Caco-2 (cell line): ENCODE measurements at regions not wholly inside any gene's neighbourhood (a gene's known extent, or its start where the extent isn't known, plus 50 kb on each side); places are given as distances from the start of the nearest gene placed in this dataset.

ENCODE experiments used
- BruUV-seq: library from RNA; stranded (reverse); fragments of 400-500 nt; replicated peaks from 2 replicates; lab custom pipeline; 2021; lab: Mats Ljungman, UMichigan
- CTCF ChIA-PET: fragments of 300-600 bp; sonication (Branson Sonifier 250); formaldehyde crosslinking; loops from one replicate; lab custom pipeline; 2022; ENCODE audit warnings: antibody characterized with exemption; lab: Charles Lee
- POLR2A ChIA-PET: fragments of 300-600 bp; sonication (Branson Sonifier 250); formaldehyde crosslinking; loops from one replicate; lab custom pipeline; 2022; ENCODE audit warnings: antibody characterized with exemption; lab: Charles Lee
- DNase-seq, 2 experiments: peaks; one replicate each; pipeline versions ENCODE4 v3.0.0 to v3.0.0-alpha.2; 2020 to 2022
- H3K27me3 ChIP-seq: replicated peaks from 2 replicates; pipeline ENCODE4 v1.6.0; 2011; ENCODE audit warnings: low read length; ENCODE audit not compliant: control insufficient read depth, insufficient read depth
- H3K36me3 ChIP-seq: 2 replicates; pipeline ENCODE4 v1.5.1; 2011; ENCODE audit warnings: low read length; ENCODE audit not compliant: control insufficient read depth, insufficient read depth
- H3K4me1 ChIP-seq: fragments of 250-450 bp; sonication (Bioruptor Pico); 2 replicates; pipeline ENCODE4 v1.5.1; 2020; ENCODE audit warnings: mild to moderate bottlenecking
- H3K4me3 ChIP-seq: 2 replicates; pipeline ENCODE4 v1.5.1; 2011; ENCODE audit warnings: low read depth, mild to moderate bottlenecking, control low read depth, low read length
- H3K9me3 ChIP-seq: fragments of 250-450 bp; sonication (Bioruptor Pico); 2 replicates; pipeline ENCODE4 v1.5.1; 2020; ENCODE audit warnings: mild to moderate bottlenecking, moderate library complexity
- H3K27ac Mint-ChIP-seq: one replicate; pipeline ENCODE4 v1.8.0; 2022; ENCODE audit warnings: mixed read lengths; ENCODE audit not compliant: unreplicated experiment
- H3K27me3 Mint-ChIP-seq: one replicate; pipeline ENCODE4 v1.8.0; 2022; ENCODE audit warnings: mixed read lengths; ENCODE audit not compliant: insufficient read depth, unreplicated experiment
- H3K36me3 Mint-ChIP-seq: one replicate; pipeline ENCODE4 v1.8.0; 2022; ENCODE audit warnings: mild to moderate bottlenecking, mixed read lengths; ENCODE audit not compliant: insufficient read depth, unreplicated experiment
- H3K4me1 Mint-ChIP-seq: one replicate; pipeline ENCODE4 v1.8.0; 2022; ENCODE audit warnings: low read depth, mixed read lengths; ENCODE audit not compliant: unreplicated experiment
- H3K4me3 Mint-ChIP-seq: one replicate; pipeline ENCODE4 v1.8.0; 2022; ENCODE audit warnings: mild to moderate bottlenecking, moderate library complexity, mixed read lengths; ENCODE audit not compliant: unreplicated experiment
- H3K9me3 Mint-ChIP-seq: one replicate; pipeline ENCODE4 v1.8.0; 2022; ENCODE audit warnings: mixed read lengths; ENCODE audit not compliant: unreplicated experiment
- CTCF ChIP-seq, 2 experiments: fragments of 200-600 bp in 1 of 2; IDR thresholded peaks; 1 replicate in 1 of 2; 2 replicates in 1 of 2; pipeline versions ENCODE4 v1.5.1 to v1.8.0; 2011 to 2022; ENCODE audit warnings: antibody characterized with exemption in 1 of 2, control low read depth in 1 of 2, inconsistent platforms in 1 of 2, low read depth in 1 of 2, low read length in 1 of 2, mild to moderate bottlenecking in 1 of 2, moderate library complexity in 1 of 2; ENCODE audit not compliant: insufficient read depth in 1 of 2, severe bottlenecking in 1 of 2, unreplicated experiment in 1 of 2
- intact Hi-C: fragments of 100-400 bp; cut with micrococcal nuclease; formaldehyde crosslinking; loops from one replicate; pipeline ENCODE4 v1.10.0; 2022; ENCODE audit not compliant: unreplicated experiment

GRCh38 chr2:220648628-220649027 lies 923.5 kb downstream of the EPHA4 start:
- no peaks in the 10 kb centered on the region for H3K4me1 Mint-ChIP-seq
- Histone ChIP-seq H3K4me1 (no peaks in the 10 kb centered on the region), H3K4me3 (no peak overlapping the region), H3K36me3 (no peaks in the 10 kb centered on the region), H3K9me3 (no peaks in the 10 kb centered on the region; the same call in 1 of the 2 replicates), H3K27me3 (no peaks in the 10 kb centered on the region; the same call in 1 of the 2 replicates)
- H3K36me3 Mint-ChIP-seq = no peaks in the 10 kb centered on the region
- H3K27me3 Mint-ChIP-seq = peaks cover 13% of the 10 kb centered on the region
- no peak for TF ChIP-seq CTCF (IDR thresholded peaks at IDR 0.05; ENCODE audit: insufficient read depth in 1 of 2, low read depth in 1 of 2, low read length in 1 of 2, severe bottlenecking in 1 of 2, unreplicated experiment in 1 of 2)
- H3K4me3 Mint-ChIP-seq = no peak overlapping the region
- ChIA-PET POLR2A (no interaction called here), CTCF (no interaction called here)
- BruUV-seq = no TSS peak
- no peak overlapping the region for H3K27ac Mint-ChIP-seq
- no peaks in the 10 kb centered on the region for H3K9me3 Mint-ChIP-seq
- no peak for DNase-seq
- intact Hi-C loops = no loop called here

- no peak for DNase-seq
- Mint-ChIP-seq H3K9me3 (no peaks in the 10 kb centered on the region), H3K27ac (no peak overlapping the region), H3K4me3 (no peak overlapping the region), H3K36me3 (no peaks in the 10 kb centered on the region), H3K27me3 (peaks cover 8% of the 10 kb centered on the region), H3K4me1 (no peaks in the 10 kb centered on the region)
- ChIA-PET POLR2A (no interaction called here), CTCF (no interaction called here)
- no peak for TF ChIP-seq CTCF (IDR thresholded peaks at IDR 0.05; ENCODE audit: insufficient read depth in 1 of 2, low read depth in 1 of 2, low read length in 1 of 2, severe bottlenecking in 1 of 2, unreplicated experiment in 1 of 2)
- H3K4me1 ChIP-seq = no peaks in the 10 kb centered on the region
- no peaks in the 10 kb centered on the region for H3K36me3 ChIP-seq
- H3K9me3 ChIP-seq = no peaks in the 10 kb centered on the region
- no peaks in the 10 kb centered on the region; the same call in 1 of the 2 replicates for H3K27me3 ChIP-seq
- intact Hi-C loops = no loop called here
- BruUV-seq = no TSS peak
- no peak overlapping the region for H3K4me3 ChIP-seq
Observed at GRCh38 chr2:220653776-220654175, 918.3 kb downstream of the EPHA4 start.

GRCh38 chr2:220654322-220654721 lies 917.8 kb downstream of the EPHA4 start:
- H3K4me1 Mint-ChIP-seq = no peaks in the 10 kb centered on the region
- H3K4me3 ChIP-seq = no peak overlapping the region
- no peak for TF ChIP-seq CTCF (IDR thresholded peaks at IDR 0.05; ENCODE audit: insufficient read depth in 1 of 2, low read depth in 1 of 2, low read length in 1 of 2, severe bottlenecking in 1 of 2, unreplicated experiment in 1 of 2)
- POLR2A ChIA-PET = no interaction called here
- no peak overlapping the region for H3K4me3 Mint-ChIP-seq
- H3K27me3 ChIP-seq = no peaks in the 10 kb centered on the region; the same call in 1 of the 2 replicates
- H3K27ac Mint-ChIP-seq = no peak overlapping the region
- H3K9me3 Mint-ChIP-seq = no peaks in the 10 kb centered on the region
- no peaks in the 10 kb centered on the region for H3K9me3 ChIP-seq
- CTCF ChIA-PET = no interaction called here
- no TSS peak for BruUV-seq
- DNase-seq = no peak
- H3K4me1 ChIP-seq = no peaks in the 10 kb centered on the region
- no peaks in the 10 kb centered on the region for H3K36me3 ChIP-seq
- no peaks in the 10 kb centered on the region for H3K36me3 Mint-ChIP-seq
- H3K27me3 Mint-ChIP-seq = peaks cover 12% of the 10 kb centered on the region
- intact Hi-C loops = no loop called here
